Ectodermal cell (in vitro differentiated cells): ENCODE measurements at regions not wholly inside any gene's neighbourhood (a gene's known extent, or its start where the extent isn't known, plus 50 kb on each side); places are given as distances from the start of the nearest gene placed in this dataset.
"Not testable (repeated sequence)": the region's sequence is repeated elsewhere in the genome, so short reads cannot be mapped to it uniquely, and the experiment has no call there.

Experiments used
- H3K27ac ChIP-seq: 2 replicates; pipeline ENCODE4 v1.7.0; 2013; ENCODE audit warnings: mild to moderate bottlenecking, low read depth, low read length; ENCODE audit not compliant: insufficient read depth, poor library complexity, severe bottlenecking
- H3K27me3 ChIP-seq: 2 replicates; pipeline ENCODE4 v1.7.0; 2013; ENCODE audit warnings: mild to moderate bottlenecking, low read length; ENCODE audit not compliant: insufficient read depth, control insufficient read depth, poor library complexity, severe bottlenecking
- H3K36me3 ChIP-seq: one replicate; pipeline ENCODE4 v1.7.0; 2013; ENCODE audit warnings: low read length; ENCODE audit not compliant: control insufficient read depth, insufficient read depth
- H3K4me1 ChIP-seq: one replicate; pipeline ENCODE4 v1.7.0; 2013; ENCODE audit warnings: low read length; ENCODE audit not compliant: control insufficient read depth, insufficient read depth
- H3K4me3 ChIP-seq: 2 replicates; pipeline ENCODE4 v1.7.0; 2013; ENCODE audit warnings: low read depth, low read length, control low read depth; ENCODE audit not compliant: insufficient read depth
- H3K9me3 ChIP-seq: 2 replicates; pipeline ENCODE4 v1.7.0; 2013; ENCODE audit warnings: mild to moderate bottlenecking, low read length, moderate library complexity; ENCODE audit not compliant: control insufficient read depth
- WGBS, 2 experiments: methylation state at CpG; one replicate each; pipeline ENCODE4 v1.1.7; 2013; ENCODE audit warnings: missing lambda C conversion rate in 2 of 2; 5-methylcytosine and 5-hydroxymethylcytosine counted together

DNA sequence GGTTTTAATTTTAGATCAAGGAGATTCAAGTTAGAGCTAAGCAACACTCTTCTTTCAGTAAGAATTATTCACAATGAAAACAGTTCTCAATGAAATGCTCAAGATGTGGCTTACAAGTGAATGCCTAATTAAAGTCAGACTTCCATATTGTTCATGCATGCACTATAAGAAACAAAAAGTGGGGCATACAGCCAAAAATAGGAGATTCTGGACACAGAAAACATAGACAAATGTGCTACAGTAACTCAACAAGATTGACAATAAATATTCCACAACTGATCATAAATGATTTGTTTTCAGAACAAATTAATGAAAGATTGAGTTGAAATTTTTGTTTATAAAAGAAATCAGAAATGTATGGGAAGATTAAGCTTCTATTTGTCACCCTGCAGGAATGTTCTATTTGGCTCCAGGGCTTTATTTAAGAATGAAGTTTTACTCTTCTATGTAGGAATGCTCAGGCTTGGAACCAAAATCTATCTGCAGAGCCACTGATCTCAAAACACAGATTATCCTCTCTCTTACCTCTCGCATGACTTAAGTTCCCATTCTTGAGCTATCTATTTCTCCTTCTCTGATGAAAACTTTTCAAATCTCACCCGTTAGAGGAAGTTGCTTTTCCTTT is 89.0 kb upstream of the PIP4K2A start:
- H3K9me3 ChIP-seq, result no peaks in the 10 kb centered on the region
- 93 to 98% methylated on average over 2 of the region's 2 CpGs for WGBS, 2 experiments
- no peak overlapping the region for H3K4me3 ChIP-seq
- H3K4me1 ChIP-seq, result no peaks in the 10 kb centered on the region
- H3K27me3 ChIP-seq, result no peaks in the 10 kb centered on the region
- no peak overlapping the region for H3K27ac ChIP-seq
- no peaks in the 10 kb centered on the region for H3K36me3 ChIP-seq

DNA sequence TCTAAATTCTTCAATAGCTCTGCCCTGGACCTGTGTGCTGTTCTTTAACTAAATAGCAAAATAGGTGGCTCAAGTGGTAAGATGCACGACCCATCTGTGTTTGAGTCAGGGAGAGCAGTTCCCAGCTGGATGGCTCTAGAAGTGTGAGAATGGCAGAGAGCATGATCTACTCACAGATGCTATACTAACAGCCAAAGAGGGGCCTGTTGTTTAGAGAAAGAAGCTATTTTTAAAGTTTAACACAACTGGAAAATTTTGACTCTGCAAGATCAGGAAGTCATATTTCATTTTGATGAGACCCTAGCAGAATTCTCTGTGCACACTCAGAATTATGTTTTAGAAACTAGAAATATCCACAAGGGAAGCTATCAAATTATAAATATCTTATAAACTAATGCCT is 87.4 kb upstream of the PIP4K2A start:
- Histone ChIP-seq H3K4me1 (no peaks in the 10 kb centered on the region), H3K4me3 (no peak overlapping the region), H3K27ac (no peak overlapping the region), H3K36me3 (no peaks in the 10 kb centered on the region), H3K27me3 (no peaks in the 10 kb centered on the region), H3K9me3 (no peaks in the 10 kb centered on the region)
- 88 to 92% methylated on average over 1 of the region's 1 CpG for WGBS, 2 experiments

DNA sequence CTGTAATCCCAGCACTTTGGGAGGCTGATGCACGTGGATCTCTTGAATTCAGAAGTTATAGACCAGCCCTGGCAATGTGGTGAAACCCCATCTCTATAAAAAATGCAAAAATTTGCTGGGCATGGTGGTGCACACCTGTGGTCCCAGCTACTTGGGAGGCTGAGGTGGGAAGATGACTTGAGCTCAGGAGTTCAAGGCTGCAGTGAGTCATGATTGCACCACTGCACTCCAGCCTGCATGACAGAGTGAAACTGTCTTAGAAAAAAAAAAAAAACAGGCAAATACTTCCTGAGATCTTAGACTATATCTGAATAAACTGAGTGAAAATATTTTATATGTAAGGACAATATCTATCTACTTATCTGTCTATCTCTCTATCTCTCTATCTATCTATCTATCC is 83.4 kb upstream of the PIP4K2A start:
- not testable (repeated sequence) for H3K27me3 ChIP-seq, H3K4me3 ChIP-seq, H3K36me3 ChIP-seq, H3K9me3 ChIP-seq, H3K27ac ChIP-seq, H3K4me1 ChIP-seq
- WGBS, 2 experiments, result 91 to 97% methylated on average over 1 of the region's 1 CpG

DNA sequence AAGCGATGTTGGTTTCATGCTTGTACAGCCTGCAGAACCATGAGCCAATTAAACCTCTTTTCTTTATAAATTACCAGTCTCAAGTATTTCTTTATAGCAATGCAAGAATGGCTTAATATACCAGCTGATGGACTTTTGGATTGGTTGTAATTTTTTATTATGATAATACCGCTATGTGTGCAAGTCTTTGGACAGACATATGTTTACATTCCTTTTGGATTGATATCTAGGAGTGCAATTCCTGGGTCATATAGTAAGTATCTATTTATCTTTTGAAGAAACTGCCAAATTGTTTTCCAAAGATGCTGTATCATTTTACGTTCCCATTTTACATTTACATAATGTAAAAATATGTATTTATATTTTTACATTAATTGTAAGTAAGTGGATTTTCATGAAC is 81.2 kb upstream of the PIP4K2A start:
- H3K9me3 ChIP-seq, result no peaks in the 10 kb centered on the region
- no peaks in the 10 kb centered on the region for H3K36me3 ChIP-seq
- no peak overlapping the region for H3K27ac ChIP-seq
- H3K4me3 ChIP-seq, result no peak overlapping the region
- 91 to 95% methylated on average over 2 of the region's 3 CpGs for WGBS, 2 experiments
- no peaks in the 10 kb centered on the region for H3K27me3 ChIP-seq
- H3K4me1 ChIP-seq, result no peaks in the 10 kb centered on the region

DNA sequence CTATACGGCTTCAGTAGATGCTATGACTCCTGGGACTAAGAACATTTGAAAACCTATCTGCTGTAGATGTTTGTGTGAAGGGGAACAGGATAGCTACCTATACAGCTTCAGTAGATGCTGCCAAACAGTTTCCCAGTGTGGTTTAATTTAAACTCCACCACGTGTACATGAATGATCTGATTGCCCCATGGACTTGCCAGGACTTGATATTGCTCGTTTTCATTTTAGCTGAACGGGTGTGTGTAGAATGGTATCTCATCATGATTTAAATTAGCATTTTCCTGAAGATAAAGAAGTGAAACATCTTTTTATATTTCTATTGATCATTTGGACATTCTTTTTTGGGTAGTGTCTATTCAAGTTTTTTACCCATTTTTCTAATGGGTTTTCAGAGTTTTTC is 77.8 kb upstream of the PIP4K2A start:
- no peaks in the 10 kb centered on the region for H3K9me3 ChIP-seq
- H3K4me3 ChIP-seq, result no peak overlapping the region
- no peaks in the 10 kb centered on the region for H3K27me3 ChIP-seq
- no peaks in the 10 kb centered on the region for H3K4me1 ChIP-seq
- no peak overlapping the region for H3K27ac ChIP-seq
- WGBS, 2 experiments, result 90% methylated on average over 4 of the region's 4 CpGs
- no peaks in the 10 kb centered on the region for H3K36me3 ChIP-seq

DNA sequence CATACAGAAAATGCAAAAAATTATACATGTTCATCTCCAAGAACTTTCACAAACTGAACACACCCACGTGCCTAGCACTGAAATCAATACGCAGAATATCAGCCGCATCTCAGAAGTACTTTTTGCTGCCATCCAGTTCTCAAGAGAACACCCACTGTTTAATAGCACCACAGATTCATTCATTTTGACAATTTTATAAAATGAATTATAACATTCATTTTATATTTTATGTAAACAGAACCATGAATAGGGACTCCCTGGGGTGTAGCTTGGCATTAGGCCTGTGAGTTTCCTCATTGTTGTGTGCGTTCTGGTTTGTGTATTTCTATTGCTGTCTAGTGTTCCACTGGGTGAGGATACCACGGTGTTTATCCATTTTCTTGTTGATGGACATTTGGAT is 77.3 kb upstream of the PIP4K2A start:
- H3K4me3 ChIP-seq, result no peak overlapping the region
- no peaks in the 10 kb centered on the region for H3K36me3 ChIP-seq
- H3K4me1 ChIP-seq, result no peaks in the 10 kb centered on the region
- WGBS, 2 experiments, result 95 to 96% methylated on average over 5 of the region's 5 CpGs
- no peaks in the 10 kb centered on the region for H3K9me3 ChIP-seq
- H3K27ac ChIP-seq, result no peak overlapping the region
- H3K27me3 ChIP-seq, result no peaks in the 10 kb centered on the region

DNA sequence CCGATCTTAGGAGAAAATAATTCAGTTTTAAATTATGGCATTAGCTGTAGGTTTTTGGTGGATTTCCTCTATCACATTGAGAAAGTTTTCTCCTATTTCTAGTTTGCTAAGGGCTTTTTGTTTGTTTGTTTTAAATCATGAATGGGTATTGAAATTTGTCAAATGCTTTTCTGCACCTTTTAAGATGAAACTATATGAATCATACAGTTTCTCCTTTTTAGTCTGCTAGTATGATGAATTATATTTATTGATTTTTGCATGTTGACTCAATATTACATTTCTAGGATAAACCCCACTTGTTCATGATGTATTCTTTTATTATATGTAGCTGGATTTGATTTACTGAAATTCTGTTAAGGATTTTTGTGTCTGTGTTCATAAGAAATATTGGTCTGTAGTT is 70.3 kb upstream of the PIP4K2A start:
- no peak overlapping the region for H3K27ac ChIP-seq
- H3K4me1 ChIP-seq, result no peaks in the 10 kb centered on the region
- H3K9me3 ChIP-seq, result no peaks in the 10 kb centered on the region
- WGBS, 2 experiments, result 84 to 92% methylated on average over 1 of the region's 1 CpG
- no peaks in the 10 kb centered on the region for H3K27me3 ChIP-seq
- no peaks in the 10 kb centered on the region for H3K36me3 ChIP-seq
- no peak overlapping the region for H3K4me3 ChIP-seq

DNA sequence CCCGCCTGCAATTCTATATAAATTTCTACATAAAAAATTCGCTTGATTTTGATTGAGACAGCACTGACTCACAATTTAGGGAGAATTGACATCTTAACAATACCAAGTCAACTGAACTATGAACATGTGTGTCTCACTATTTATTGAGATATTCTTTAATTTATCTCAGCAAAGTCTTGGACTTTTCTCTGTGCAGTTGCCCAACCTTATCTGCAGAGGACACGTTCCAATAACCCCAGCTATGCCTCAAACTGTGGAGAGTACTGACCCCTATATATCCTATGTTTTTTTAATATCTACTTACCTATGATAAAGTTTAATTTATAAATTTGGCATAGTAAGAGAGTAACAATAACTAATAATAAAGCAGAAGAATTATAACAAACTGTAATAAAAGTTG is 69.4 kb upstream of the PIP4K2A start:
- 96% methylated on average over 3 of the region's 3 CpGs for WGBS, 2 experiments
- H3K4me1 ChIP-seq, result no peaks in the 10 kb centered on the region
- no peak overlapping the region for H3K4me3 ChIP-seq
- no peaks in the 10 kb centered on the region for H3K36me3 ChIP-seq
- H3K27ac ChIP-seq, result no peak overlapping the region
- no peaks in the 10 kb centered on the region for H3K27me3 ChIP-seq
- H3K9me3 ChIP-seq, result no peaks in the 10 kb centered on the region

DNA sequence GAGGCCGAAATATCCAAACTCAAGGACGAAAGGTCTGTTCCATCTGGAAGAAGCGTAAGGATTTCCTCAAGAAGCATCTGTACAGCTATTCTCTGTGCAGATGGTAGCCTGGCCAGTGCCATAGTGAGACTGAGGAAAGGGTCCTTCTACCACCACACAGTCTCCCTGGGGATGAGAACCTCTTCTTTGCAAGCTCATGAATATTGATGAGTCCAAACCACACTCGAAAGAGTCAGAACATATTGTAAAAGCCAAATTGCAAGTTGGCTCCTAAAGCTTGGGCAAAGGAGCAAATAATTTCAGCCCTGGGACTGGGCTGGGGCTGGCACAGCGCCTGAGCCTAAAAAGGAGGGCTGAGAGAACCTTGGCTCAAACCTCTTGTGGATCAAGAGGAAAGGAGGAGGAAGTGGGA is 66.1 kb upstream of the PIP4K2A start:
- no peaks in the 10 kb centered on the region for H3K9me3 ChIP-seq

DNA sequence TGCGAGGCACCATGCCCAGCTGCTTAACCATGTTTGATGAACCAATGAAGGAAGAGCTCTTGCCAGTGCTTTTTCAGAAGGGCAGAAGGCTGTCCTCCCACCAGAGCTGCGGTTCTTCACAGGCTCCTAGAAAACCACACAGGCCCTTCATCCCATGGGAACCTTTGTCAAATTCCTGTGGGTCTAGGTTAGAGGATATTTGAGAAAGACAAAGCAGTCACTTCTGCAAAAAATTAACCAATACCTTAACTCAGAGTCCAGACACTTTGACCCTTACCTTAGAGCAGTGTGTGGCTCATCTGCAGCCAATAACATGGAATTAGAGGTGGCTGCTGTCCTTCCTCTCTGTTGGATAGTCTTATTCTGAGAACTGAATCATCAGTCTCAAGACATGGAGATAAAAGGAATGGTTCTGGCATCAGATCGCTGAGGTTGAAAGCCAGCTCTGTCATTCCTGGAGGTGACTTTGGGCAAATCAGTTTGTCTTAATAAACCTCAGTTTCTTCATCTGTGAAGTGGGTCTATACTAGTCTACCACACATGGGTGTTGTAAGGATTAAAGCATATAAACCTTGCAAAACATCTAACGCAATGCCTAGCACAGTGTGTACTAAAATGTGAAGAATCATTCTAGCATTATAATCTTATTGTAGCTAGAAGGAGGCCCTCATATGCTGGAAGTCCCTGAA is 65.1 kb upstream of the PIP4K2A start:
- WGBS, 2 experiments, result 93 to 95% methylated on average over 3 to 4 of the region's 4 CpGs
- no peak overlapping the region for H3K4me3 ChIP-seq
- H3K4me1 ChIP-seq, result no peaks in the 10 kb centered on the region
- H3K9me3 ChIP-seq, result no peaks in the 10 kb centered on the region
- no peaks in the 10 kb centered on the region for H3K36me3 ChIP-seq
- H3K27ac ChIP-seq, result no peak overlapping the region
- no peaks in the 10 kb centered on the region for H3K27me3 ChIP-seq

More for the DNA sequence above, 66.1 kb upstream of the PIP4K2A start:
- Histone ChIP-seq H3K27me3 (no peaks in the 10 kb centered on the region), H3K4me1 (no peaks in the 10 kb centered on the region), H3K36me3 (no peaks in the 10 kb centered on the region), H3K27ac (no peak overlapping the region), H3K4me3 (no peak overlapping the region)
- 93% methylated on average over 5 of the region's 5 CpGs for WGBS, 2 experiments
